HepG2 (cell line): ENCODE measurements at regions not wholly inside any gene's neighbourhood (a gene's known extent, or its start where the extent isn't known, plus 50 kb on each side); places are given as distances from the start of the nearest gene placed in this dataset.

ENCODE experiments used
- ATAC-seq: fragments of 200-7000 bp; cut with Tn5 transposase; 3 replicates; pipeline ENCODE4 v1.9.1; 2020; ENCODE audit warnings: mild to moderate bottlenecking, moderate library complexity
- BruUV-seq: library from RNA; stranded (reverse); fragments of 400-500 nt; replicated peaks from 2 replicates; lab custom pipeline; 2021; lab: Mats Ljungman, UMichigan
- CTCF ChIA-PET: fragments of 300-600 bp; formaldehyde crosslinking; extraction: SDS; loops from one replicate; lab custom pipeline; 2021; ENCODE audit warnings: low total read pairs, inconsistent platforms, low intra/inter-chr PET ratio; lab: Yijun Ruan, JAX
- POLR2A ChIA-PET: fragments of 350-600 bp; sonication (Branson Sonifier 250); formaldehyde crosslinking; loops from one replicate; lab custom pipeline; 2020; ENCODE audit warnings: antibody characterized with exemption, inconsistent platforms; lab: Yijun Ruan, JAX
- DNase-seq: peaks from one replicate; pipeline ENCODE4 v3.0.0-alpha.2; 2015; ENCODE audit warnings: low spot score
- FAIRE-seq: peaks from 3 replicates; lab custom pipeline; 2011; peaks lifted over from hg19 to GRCh38; lab: Jason Lieb, UNC
- H2AFZ ChIP-seq: one replicate; pipeline ENCODE4 v1.6.1; 2011; ENCODE audit warnings: low read length, inconsistent platforms
- H3K27ac ChIP-seq: fragments of 300-600 bp; 3 replicates; pipeline ENCODE4 v1.8.0; 2011; ENCODE audit warnings: mixed run types, mild to moderate bottlenecking, mixed read lengths, low read length, inconsistent platforms; ENCODE audit not compliant: insufficient read depth; ENCODE audit errors: extremely low read length
- H3K27me3 ChIP-seq, 2 experiments: fragments of 200-600 bp in 1 of 2; 2 replicates in 1 of 2; 3 replicates in 1 of 2; pipeline versions ENCODE4 v1.6.0 to v1.8.0; 2011; ENCODE audit warnings: low read length in 2 of 2, mild to moderate bottlenecking in 2 of 2, moderate library complexity in 2 of 2, inconsistent platforms in 1 of 2; ENCODE audit not compliant: insufficient read depth in 2 of 2, control insufficient read depth in 1 of 2
- H3K36me3 ChIP-seq, 2 experiments: fragments of 200-600 bp in 1 of 2; replicated peaks in 1 of 2; 2 replicates in 1 of 2; 3 replicates in 1 of 2; pipeline versions ENCODE4 v1.5.1 to v1.8.0; 2011; ENCODE audit warnings: low read length in 2 of 2, inconsistent platforms in 1 of 2; ENCODE audit not compliant: insufficient read depth in 2 of 2, control insufficient read depth in 1 of 2
- H3K4me1 ChIP-seq: 2 replicates; pipeline ENCODE4 v1.5.1; 2012; ENCODE audit warnings: low read length, inconsistent platforms; ENCODE audit not compliant: insufficient read depth
- H3K4me2 ChIP-seq: 2 replicates; pipeline ENCODE4 v1.6.0; 2011; ENCODE audit warnings: low read depth, low read length, inconsistent platforms
- H3K4me3 ChIP-seq, 3 experiments: fragments of 200-600 bp in 1 of 3; sonication (generic), shearing (Covaris generic) in 1 of 3; replicated peaks in 1 of 3; 2 replicates each; pipeline ENCODE4 v1.5.1; 2011 to 2016; ENCODE audit warnings: low read length in 3 of 3, inconsistent platforms in 2 of 3, low read depth in 2 of 3, mild to moderate bottlenecking in 2 of 3, control low read depth in 1 of 3, mixed read lengths in 1 of 3; ENCODE audit not compliant: insufficient read depth in 1 of 3
- H3K79me2 ChIP-seq: one replicate; pipeline ENCODE4 v1.6.1; 2011; ENCODE audit warnings: low read length, inconsistent platforms; ENCODE audit not compliant: insufficient read depth
- H3K9ac ChIP-seq: 2 replicates; pipeline ENCODE4 v1.6.0; 2011; ENCODE audit warnings: mild to moderate bottlenecking, low read depth, low read length, inconsistent platforms; ENCODE audit not compliant: insufficient read depth
- H3K9me3 ChIP-seq: 2 replicates; pipeline ENCODE4 v1.5.1; 2012; ENCODE audit warnings: mild to moderate bottlenecking, low read length
- H4K20me1 ChIP-seq: 2 replicates; pipeline ENCODE4 v1.6.0; 2011; ENCODE audit warnings: inconsistent platforms, mild to moderate bottlenecking, low read length, moderate library complexity; ENCODE audit not compliant: insufficient read depth
- AHR ChIP-seq: IDR thresholded peaks from 2 replicates; pipeline ENCODE4 v1.6.1; 2018; ENCODE audit warnings: missing genetic modification reagents, missing compliant biosample characterization
- ARHGAP35 ChIP-seq: sonication (generic); formaldehyde crosslinking; IDR thresholded peaks from 2 replicates; pipeline ENCODE4 v1.9.0; 2022; ENCODE audit warnings: mild to moderate bottlenecking, inconsistent platforms, moderate library complexity, missing genetic modification reagents, borderline replicate concordance
- ARID2 ChIP-seq: sonication (generic); formaldehyde crosslinking; IDR thresholded peaks from 2 replicates; pipeline ENCODE4 v1.8.1; 2022; ENCODE audit warnings: mild to moderate bottlenecking, missing genetic modification reagents, borderline replicate concordance
- FOXM1 ChIP-seq: sonication (generic); formaldehyde crosslinking; IDR thresholded peaks from 2 replicates; pipeline ENCODE4 v1.5.0; 2020; ENCODE audit warnings: missing genetic modification reagents
- FOXO1 ChIP-seq: sonication (generic); formaldehyde crosslinking; IDR thresholded peaks from 2 replicates; pipeline ENCODE4 v1.4.0; 2020; ENCODE audit warnings: missing genetic modification reagents
- HCFC1 ChIP-seq: fragments of 150-350 bp; IDR thresholded peaks from 2 replicates; pipeline ENCODE4 v1.6.1; 2014; ENCODE audit warnings: low read depth, low read length
- HMG20A ChIP-seq: IDR thresholded peaks from 2 replicates; pipeline ENCODE4 v1.6.1; 2016; ENCODE audit warnings: borderline replicate concordance
- MATR3 ChIP-seq: sonication (generic); formaldehyde crosslinking; IDR thresholded peaks from 2 replicates; pipeline ENCODE4 v1.4.0; 2020; ENCODE audit warnings: missing genetic modification reagents
- NFATC3 ChIP-seq: sonication (generic); formaldehyde crosslinking; IDR thresholded peaks from 2 replicates; pipeline ENCODE4 v1.5.1; 2020; ENCODE audit warnings: mild to moderate bottlenecking, missing genetic modification reagents
- PATZ1 ChIP-seq: sonication (generic); formaldehyde crosslinking; IDR thresholded peaks from 2 replicates; pipeline ENCODE4 v1.4.0; 2020; ENCODE audit warnings: missing genetic modification reagents
- SNRNP70 ChIP-seq: fragments of 200-400 bp; formaldehyde crosslinking; IDR thresholded peaks from 2 replicates; pipeline ENCODE4 v1.6.1; 2017; ENCODE audit warnings: mild to moderate bottlenecking, low read depth, low read length, moderate library complexity
- SOX13 ChIP-seq, 3 experiments: fragments of 450-650 bp in 1 of 3; sonication (generic) in 1 of 3; formaldehyde crosslinking in 1 of 3; IDR thresholded peaks in 2 of 3; conservative IDR thresholded peaks in 1 of 3; 2 replicates each; pipeline versions ENCODE4 v1.5.0 to v1.6.1; 2016 to 2020; ENCODE audit warnings: antibody characterized with exemption in 1 of 3, mild to moderate bottlenecking in 1 of 3, missing compliant biosample characterization in 1 of 3, missing genetic modification reagents in 1 of 3, moderate library complexity in 1 of 3
- ZIK1 ChIP-seq: sonication (generic); formaldehyde crosslinking; IDR thresholded peaks from 2 replicates; pipeline ENCODE4 v1.5.0; 2020; ENCODE audit warnings: mild to moderate bottlenecking, low read depth, missing genetic modification reagents, borderline replicate concordance
- ZMYM3 ChIP-seq: sonication (generic); formaldehyde crosslinking; IDR thresholded peaks from 2 replicates; pipeline ENCODE4 v1.5.1; 2020; ENCODE audit warnings: mild to moderate bottlenecking, missing genetic modification reagents
- ZNF770 ChIP-seq: sonication (generic); formaldehyde crosslinking; IDR thresholded peaks from 2 replicates; pipeline ENCODE4 v1.5.0; 2020; ENCODE audit warnings: mild to moderate bottlenecking, missing genetic modification reagents
- ZNF800 ChIP-seq: sonication (generic); formaldehyde crosslinking; IDR thresholded peaks from 2 replicates; pipeline ENCODE4 v1.4.0; 2020; ENCODE audit warnings: missing genetic modification reagents
- ZSCAN21 ChIP-seq: sonication (generic); formaldehyde crosslinking; IDR thresholded peaks from 2 replicates; pipeline ENCODE4 v1.8.0; 2022; ENCODE audit warnings: mild to moderate bottlenecking, missing genetic modification reagents, moderate library complexity, borderline replicate concordance
- ZSCAN31 ChIP-seq: sonication (generic); formaldehyde crosslinking; IDR thresholded peaks from 2 replicates; pipeline ENCODE4 v1.5.0; 2020; ENCODE audit warnings: low read depth, mild to moderate bottlenecking, missing genetic modification reagents
- WGBS: methylation state at CpG from one replicate; pipeline ENCODE4 v1.1.6; 2017; ENCODE audit warnings: low lambda C conversion rate; 5-methylcytosine and 5-hydroxymethylcytosine counted together
- in situ Hi-C: cut with HindIII; loops from 2 replicates; pipeline ENCODE4 v1.10.0; 2017; ENCODE audit warnings: low pct_unique_long_range_greater_than_20kb; ENCODE audit not compliant: extremely low pct_ligation_motif_present
- intact Hi-C: fragments of 100-400 bp; cut with micrococcal nuclease; formaldehyde crosslinking; loops from one replicate; pipeline ENCODE4 v1.10.0; 2022; ENCODE audit not compliant: unreplicated experiment

DNA sequence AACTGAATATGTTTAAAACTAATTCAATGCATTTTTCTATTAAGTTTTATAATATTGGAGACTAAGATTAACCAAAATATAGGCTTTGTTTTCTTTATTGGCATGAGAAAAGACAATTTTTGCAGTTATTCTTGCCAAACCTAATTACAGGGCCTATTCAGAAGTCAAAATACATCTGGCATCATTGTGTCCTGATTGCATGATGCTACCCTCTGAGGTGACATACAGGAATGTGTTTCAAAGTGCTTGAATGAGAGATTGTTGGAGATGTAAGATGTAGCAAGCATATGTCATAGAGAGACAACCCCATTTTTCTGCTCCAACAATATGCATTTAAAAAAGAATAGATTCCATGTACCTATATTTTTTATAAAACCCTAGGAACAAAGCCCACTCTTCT, 1036.4 kb downstream of the PCDH18 start (continued):
- TF ChIP-seq PATZ1 (CRISPR knock-in tag) (no peak), HMG20A (CRISPR knock-in tag) (no peak), AHR (no peak), NFATC3 (CRISPR knock-in tag) (no peak), FOXO1 (CRISPR knock-in tag) (no peak), ZSCAN21 (no peak), ZIK1 (no peak), ARID2 (no peak), ARHGAP35 (CRISPR knock-in tag) (no peak), ZSCAN31 (CRISPR knock-in tag) (no peak)

DNA sequence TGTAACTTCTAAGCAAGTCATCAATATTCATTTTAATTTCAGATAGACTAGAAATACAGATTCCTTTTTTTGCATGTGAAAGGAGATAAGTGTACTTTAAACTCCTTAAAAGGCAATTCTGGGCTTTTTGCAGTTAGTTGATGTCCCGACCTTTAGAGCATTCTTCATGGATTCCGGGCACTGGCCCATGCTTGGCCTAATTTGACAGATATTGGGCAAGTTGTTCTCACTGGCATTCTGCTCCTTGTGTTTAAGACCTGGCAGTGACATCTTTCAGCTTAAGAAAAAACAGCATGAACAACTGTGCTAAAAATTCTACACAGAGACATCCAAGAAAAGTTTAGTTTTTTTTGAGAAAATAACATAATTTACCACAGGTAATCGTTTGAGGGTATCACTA, 1037.2 kb downstream of the PCDH18 start:
- Histone ChIP-seq H3K9me3 (no peaks in the 10 kb centered on the region), H3K27me3 (no peaks in the 10 kb centered on the region), H3K9ac (no peak overlapping the region), H3K36me3 (no peaks in the 10 kb centered on the region), H3K27ac (no peak overlapping the region), H3K4me3 (no peak overlapping the region), H3K79me2 (no peaks in the 10 kb centered on the region), H2AFZ (no peak overlapping the region), H3K4me2 (no peak overlapping the region), H4K20me1 (no peaks in the 10 kb centered on the region), H3K4me1 (no peaks in the 10 kb centered on the region)
- intact Hi-C loops = no loop called here
- ChIA-PET POLR2A (no interaction called here), CTCF (no interaction called here)
- no TSS peak for BruUV-seq
- DNase-seq = no peak
- no peak for ATAC-seq
- in situ Hi-C loops = no loop called here
- no peak for FAIRE-seq
- WGBS = 2% methylated on average over 3 of the region's 3 CpGs
- TF ChIP-seq ZMYM3 (CRISPR knock-in tag) = no peak
- TF ChIP-seq ZNF770 (CRISPR knock-in tag) = no peak
- TF ChIP-seq MATR3 (CRISPR knock-in tag) = no peak
- TF ChIP-seq FOXM1 (CRISPR knock-in tag) = no peak
- TF ChIP-seq SOX13 (IDR thresholded peaks at IDR 0.05) = no peak
- TF ChIP-seq SOX13 (CRISPR knock-in tag; conservative IDR thresholded peaks at IDR 0.05 in 1 of 2, IDR thresholded peaks at IDR 0.05 in 1 of 2) = no peak
- TF ChIP-seq SNRNP70 = no peak
- TF ChIP-seq HCFC1 = no peak
- no peak for TF ChIP-seq ZNF800 (CRISPR knock-in tag)
